ENCODE measurements at regions not wholly inside any gene's neighbourhood (a gene's known extent, or its start where the extent isn't known, plus 50 kb on each side); places are given as distances from the start of the nearest gene placed in this dataset.
"Not testable (repeated sequence)": the region's sequence is repeated elsewhere in the genome, so short reads cannot be mapped to it uniquely, and the experiment has no call there.

DNA sequence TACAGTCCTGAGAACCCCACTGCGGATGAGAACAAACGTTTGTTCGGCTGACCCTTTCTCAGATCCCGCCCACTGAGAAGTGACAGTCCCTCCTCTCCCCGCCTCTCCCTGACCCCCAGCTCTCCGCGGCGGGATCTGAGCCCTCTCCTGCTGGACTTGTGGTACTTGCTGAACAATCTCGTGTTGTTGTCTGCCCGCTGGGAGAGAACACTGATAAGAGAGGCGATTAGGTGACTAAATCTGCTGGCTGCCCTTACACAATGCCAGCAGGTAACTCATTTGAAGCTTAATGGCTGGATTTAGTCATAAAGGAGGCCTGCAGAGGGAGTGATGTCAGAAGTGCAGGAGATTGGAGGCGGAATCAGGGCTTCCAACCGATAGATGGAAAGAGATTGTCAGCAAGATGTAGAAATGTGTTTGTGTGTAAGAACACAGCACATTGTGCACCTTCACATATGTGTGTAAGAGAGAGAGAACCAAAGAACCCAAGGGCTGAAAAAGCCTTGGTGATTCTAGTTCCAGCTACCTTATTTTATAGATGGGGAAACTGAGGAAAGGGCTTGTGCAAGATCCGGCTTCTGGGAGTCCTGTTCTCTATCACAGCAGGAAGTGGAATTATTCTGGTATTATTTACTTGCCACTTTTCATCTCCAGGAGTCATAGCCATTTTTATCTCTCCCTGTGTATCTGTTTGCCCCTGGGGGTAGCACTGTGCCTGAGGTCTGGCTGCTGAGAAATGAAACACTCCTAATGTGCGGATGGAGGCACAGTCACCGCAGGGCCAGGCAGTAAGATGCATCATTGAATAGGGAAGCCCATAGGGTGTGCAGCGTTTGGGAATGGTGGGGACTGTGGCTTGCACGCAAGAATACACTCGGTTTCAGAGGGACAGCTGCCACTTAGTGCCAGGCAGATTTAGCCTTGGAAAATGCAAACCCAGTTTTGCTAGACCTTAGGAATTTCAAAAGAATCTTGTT is 203.7 kb upstream of the MSX2 start:
- DNase-seq (ENCODE audit: low read depth in 3 of 3) = no peak

DNA sequence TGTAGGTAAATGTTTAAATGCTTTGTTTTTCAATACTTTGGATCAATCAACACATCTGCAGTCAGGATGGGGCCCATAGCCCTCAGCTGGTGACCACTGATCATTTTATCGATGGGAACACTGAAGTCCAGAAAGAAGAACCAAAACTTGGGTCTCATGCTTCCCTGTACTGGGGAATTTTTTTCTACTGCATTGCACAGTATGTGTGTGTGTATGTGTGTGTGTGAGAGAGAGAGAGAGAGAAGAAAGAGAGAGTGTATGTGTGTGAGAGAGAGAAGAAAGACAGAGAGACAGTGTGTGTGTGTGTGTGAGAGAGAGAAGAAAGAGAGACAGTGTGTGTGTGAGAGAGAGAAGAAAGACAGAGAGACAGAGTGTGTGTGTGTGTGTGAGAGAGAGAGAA is 202.9 kb upstream of the MSX2 start:
- DNase-seq (ENCODE audit: low read depth in 3 of 3) = no peak

DNA sequence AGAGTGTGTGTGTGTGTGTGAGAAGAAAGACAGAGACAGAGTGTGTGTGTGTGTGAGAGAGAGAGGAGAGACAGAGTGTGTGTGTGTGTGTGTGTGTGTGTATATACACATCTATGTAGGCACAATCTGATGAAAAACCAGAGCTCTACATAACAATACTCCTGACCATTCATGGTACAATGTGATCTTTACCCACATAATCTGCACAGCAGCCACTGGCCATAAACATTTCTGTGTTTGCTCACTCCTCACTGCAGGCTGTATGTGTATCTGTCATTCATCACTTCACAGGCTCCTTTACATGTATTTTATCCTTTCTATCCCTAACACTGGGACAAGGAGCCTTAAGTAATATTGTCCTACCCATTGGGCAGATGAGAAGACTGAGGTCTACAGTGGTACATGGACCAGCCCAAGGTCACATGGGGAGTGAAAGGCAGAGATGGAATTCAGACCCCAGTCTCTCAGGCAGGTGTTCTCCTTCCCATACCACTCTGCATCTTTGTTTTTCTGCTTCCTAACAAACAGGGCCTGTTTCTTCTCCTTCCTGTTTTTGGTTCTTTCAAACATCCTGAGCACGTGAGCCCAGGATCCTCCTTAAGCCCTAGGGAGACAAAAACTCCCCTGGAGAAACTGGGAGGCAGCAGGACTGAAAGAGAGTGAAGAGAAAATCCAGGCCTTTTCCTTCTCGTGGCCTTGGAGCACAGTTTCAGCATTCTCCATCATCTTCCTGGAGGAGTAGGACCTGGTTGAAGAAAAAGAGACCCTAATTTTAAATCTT is 201.7 kb upstream of the MSX2 start:
- no peak for DNase-seq (ENCODE audit: low read depth in 3 of 3)

- DNase-seq (ENCODE audit: low read depth in 3 of 3) = no peak
Observed at GRCh38 chr5:174523311-174524071, 200.9 kb upstream of the MSX2 start.

DNA sequence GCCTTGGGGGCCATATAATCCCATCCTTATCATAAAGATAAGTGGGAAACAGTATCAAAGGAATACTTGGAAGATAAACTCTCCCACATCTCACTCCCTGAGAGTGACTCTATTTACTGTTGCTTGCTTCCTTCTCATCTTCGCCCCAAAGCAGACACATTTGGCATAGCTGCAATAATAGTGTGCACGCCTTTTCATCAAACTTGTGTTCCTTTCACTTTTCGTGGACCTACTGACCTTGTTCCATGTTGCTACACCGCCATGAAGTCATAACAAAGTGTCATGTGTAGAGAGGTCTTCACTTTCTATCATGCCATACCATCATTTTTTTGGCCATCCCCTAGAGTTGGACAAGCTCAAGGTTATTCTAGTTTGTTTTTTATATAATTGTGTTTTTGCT is 200.0 kb upstream of the MSX2 start:
- DNase-seq (ENCODE audit: low read depth in 3 of 3) = no peak

DNA sequence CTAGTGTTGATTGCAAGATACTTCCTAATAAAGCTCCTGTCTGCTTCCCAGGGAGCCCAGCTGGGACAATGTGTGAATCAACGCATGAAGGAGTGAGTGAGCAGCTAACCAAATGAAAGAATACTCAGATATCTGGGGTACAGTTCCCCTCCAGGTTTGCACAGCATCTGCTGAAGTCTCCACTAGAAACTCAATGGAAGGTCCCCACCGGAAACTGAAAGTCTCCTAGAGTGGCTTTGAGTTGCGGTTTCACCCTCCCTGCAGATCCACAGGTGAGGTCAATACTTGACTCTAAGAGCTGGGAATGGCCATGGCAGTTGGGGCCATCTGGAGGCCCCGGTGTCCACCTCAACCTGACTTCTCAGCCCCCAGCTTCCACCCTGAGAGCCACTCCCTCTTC is 198.2 kb upstream of the MSX2 start:
- no peak for DNase-seq (ENCODE audit: low read depth in 3 of 3)

- DNase-seq (ENCODE audit: low read depth in 3 of 3) = no peak
Observed at GRCh38 chr5:174527916-174528540, 196.4 kb upstream of the MSX2 start.

DNA sequence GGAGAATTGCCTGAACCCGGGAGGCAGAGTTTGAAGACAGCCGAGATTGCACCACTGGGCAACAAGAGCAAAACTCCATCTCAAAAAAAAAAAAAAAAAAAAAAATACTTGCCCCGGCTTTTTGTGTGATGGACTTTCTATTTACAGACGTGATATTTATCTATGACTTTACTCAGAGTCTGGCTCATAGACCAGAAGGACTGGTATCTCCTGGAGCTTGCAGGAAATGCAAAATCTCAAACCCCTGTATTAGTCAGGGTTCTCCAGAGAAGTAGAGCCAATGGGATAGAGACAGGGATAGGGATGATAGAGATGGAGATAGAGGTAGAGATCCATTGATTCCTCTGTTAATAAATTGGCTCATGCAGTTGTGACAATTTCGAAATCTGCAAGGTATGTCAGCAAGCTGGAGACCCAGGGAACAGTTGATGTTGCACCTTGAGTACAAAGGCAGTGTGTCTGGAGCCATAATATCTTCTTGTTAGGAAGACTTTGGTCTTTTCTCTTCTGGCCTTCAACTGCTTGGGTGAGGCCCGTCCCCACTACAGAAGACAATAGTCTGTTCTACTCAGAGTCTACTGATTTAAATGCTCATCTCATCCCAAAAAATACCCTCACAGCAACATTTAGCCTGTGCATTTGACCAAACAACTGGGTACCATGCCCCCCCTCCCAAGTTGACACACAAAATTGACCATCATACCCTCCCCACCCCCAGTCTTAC is 195.4 kb upstream of the MSX2 start:
- DNase-seq (ENCODE audit: low read depth in 3 of 3) = no peak

DNA sequence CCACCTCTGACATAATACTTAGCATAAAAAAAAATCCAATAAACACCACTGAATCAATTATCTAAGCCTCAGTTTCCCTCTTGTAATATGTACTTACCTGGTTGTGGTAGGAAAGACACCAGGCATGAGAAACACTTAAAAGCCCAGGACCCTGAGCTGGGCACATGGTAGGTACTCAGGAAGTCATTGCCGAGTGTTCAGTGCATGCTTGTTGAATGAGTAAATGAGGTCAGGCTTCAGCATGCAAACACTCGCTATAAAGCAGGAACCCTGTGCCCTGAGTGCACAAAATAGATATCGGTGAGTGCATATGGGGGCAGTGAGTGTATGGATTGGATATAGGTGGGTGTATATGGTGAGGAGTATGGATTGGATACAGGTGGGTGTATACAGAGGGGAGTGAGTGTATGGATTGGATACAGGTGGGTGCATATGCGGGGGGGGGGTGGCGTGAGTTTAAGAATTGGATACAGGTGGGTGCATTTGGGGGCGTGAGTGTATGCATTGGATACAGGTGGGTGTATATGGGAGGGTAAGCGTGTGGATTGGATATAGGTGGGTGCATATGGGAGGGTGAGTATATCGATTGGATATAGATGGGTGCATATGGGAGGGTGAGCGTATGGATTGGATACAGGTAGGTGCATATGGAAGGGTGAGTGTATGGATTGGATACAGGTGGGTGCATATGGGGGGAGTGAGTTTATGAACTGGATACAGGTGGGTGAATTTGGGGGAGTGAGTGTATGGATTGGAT is 194.3 kb upstream of the MSX2 start:
- DNase-seq (ENCODE audit: low read depth in 3 of 3) = no peak

GRCh38 chr5:174531782-174532191 is 192.6 kb upstream of the MSX2 start:
- no peak for DNase-seq (ENCODE audit: low read depth in 3 of 3)

DNA sequence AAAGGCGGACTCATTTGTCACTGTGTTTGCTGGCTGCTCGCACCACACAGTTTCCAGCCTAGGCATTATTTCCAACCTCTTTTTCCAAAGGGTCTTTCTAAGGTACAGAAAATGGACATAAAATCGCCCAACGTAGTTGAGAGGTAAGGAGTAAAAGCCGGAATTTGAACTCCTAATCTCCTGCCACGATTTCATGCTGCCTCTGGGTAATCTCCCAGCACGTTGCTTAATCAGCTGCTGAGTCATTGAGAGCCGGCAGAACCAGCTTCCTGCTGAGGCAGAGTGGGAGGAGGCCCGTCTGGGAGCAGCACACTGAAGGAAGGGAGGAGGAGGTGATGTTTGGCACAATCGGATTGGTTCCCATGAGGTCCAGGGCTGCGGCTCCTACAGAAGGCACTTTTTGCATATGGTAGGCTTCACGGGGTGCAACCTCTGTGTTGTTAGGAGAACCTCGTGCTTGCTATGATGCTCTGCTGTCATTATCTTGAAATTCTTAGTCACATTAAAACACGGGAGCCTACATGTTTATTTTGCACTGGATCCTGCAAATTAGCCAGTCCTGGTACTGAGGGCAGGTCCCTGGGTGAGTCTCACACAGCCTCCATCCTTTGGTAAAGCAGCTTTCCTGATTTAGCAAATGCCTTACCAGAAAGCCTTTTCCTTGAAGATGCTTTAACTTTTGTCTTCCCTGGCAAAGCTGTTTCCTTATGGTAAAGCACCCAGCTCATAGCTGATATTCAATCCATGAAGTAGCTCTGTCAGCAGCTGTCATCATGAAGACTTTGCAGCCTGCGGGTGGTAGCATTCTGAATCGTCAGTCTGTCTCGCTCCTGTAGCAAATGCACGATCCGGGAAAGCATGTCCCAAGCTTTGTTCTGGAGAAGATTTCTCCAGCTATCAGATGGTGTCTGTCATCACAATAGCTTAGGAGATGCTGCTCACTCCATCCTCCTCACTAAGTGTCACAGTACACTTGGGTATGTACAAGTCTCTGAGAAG is 191.6 kb upstream of the MSX2 start:
- no peak for DNase-seq (ENCODE audit: low read depth in 3 of 3)

GRCh38 chr5:174533751-174534241 is 190.6 kb upstream of the MSX2 start:
- DNase-seq (ENCODE audit: low read depth in 3 of 3) = no peak

DNA sequence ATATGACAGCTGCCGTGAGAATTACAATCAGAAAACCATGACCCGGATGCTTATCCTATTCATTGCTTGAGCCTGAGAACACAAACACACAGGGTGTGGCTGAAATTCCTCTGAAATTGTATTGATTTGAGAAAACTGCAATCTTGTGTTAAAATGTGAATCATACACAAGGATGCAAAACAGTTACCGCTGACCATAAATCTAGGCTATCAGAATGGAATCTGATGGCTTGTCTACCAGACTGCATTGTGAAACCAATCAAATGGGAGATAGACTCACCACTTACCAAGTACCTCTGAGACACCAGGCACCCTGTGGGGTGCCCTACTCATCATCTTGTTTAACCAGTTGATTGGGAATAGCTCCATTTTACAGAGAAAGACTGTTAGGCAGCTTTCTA is 188.7 kb upstream of the MSX2 start:
- DNase-seq (ENCODE audit: low read depth in 3 of 3) = no peak

DNA sequence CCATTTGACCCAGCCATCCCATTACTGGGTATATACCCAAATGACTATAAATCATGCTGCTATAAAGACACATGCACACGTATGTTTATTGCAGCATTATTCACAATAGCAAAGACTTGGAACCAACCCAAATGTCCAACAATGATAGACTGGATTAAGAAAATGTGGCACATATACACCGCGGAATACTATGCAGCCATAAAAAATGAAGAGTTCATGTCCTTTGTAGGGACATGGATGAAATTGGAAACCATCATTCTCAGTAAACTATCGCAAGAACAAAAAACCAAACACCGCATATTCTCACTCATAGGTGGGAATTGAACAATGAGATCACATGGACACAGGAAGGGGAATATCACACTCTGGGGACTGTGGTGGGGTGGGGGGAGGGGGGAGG is 184.6 kb upstream of the MSX2 start:
- DNase-seq (ENCODE audit: low read depth in 3 of 3) = not testable (repeated sequence)

GRCh38 chr5:174542037-174542436 is 182.3 kb upstream of the MSX2 start:
- DNase-seq (ENCODE audit: low read depth in 3 of 3) = no peak

DNA sequence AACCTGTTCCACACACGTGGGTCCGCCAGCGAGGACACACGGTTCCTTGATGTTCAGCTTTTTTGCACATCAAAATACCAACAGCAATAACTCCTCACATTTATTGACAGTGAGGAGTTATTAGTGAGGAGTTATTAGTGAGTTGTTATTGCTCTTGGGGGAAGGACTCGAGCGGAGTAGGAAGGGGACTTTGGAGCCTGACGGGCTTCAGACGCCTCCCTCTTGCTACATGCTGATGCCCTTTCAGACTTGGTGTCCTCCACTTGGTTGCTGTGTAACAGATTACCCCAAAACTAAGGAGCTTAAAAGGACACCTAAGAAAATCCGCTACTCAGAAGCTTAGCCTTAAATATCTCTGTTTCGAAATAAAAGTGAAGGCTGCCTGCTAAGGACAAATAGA is 181.9 kb upstream of the MSX2 start:
- no peak for DNase-seq (ENCODE audit: low read depth in 3 of 3)

- no peak for DNase-seq (ENCODE audit: low read depth in 3 of 3)
Observed at GRCh38 chr5:174545926-174546325, 178.5 kb upstream of the MSX2 start.

DNA sequence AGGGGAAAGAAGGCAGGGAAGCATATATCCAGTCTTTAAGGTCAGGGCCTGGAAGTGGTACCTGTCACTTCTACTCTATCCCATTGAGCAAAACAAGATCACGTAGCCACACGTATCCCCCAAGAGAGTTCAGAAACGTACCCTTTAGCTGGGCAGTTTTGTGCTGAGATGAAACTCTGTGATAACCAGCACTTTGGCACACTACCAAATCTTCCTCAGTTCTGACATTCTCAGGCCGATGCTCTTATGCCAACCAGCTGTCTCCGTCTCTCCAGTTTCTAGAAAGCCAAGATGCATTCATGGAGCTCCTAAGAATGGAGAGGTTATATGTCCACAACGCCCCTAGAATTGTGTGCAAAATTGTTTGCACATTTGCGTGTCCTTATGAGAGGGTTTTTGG is 176.6 kb upstream of the MSX2 start:
- DNase-seq (ENCODE audit: low read depth in 3 of 3) = no peak

GRCh38 chr5:174549254-174549653 is 175.1 kb upstream of the MSX2 start:
- DNase-seq (ENCODE audit: low read depth in 3 of 3) = no peak
